DOHH2 (cell line): ENCODE measurements at regions not wholly inside any gene's neighbourhood (a gene's known extent, or its start where the extent isn't known, plus 50 kb on each side); places are given as distances from the start of the nearest gene placed in this dataset.

ENCODE experiments used
- CTCF ChIP-seq: fragments of 200-600 bp; sonication (generic); IDR thresholded peaks from one replicate; pipeline ENCODE4 v1.5.1; 2014; ENCODE audit warnings: antibody characterized with exemption, mild to moderate bottlenecking, low read depth, low read length; ENCODE audit not compliant: poor library complexity, severe bottlenecking
- EZH2phosphoT487 ChIP-seq: fragments of 200-600 bp; sonication (generic); IDR thresholded peaks from 2 replicates; pipeline ENCODE4 v1.6.1; 2017; ENCODE audit warnings: borderline replicate concordance, mild to moderate bottlenecking, antibody characterized with exemption, low read length, moderate library complexity, mixed read lengths

DNA sequence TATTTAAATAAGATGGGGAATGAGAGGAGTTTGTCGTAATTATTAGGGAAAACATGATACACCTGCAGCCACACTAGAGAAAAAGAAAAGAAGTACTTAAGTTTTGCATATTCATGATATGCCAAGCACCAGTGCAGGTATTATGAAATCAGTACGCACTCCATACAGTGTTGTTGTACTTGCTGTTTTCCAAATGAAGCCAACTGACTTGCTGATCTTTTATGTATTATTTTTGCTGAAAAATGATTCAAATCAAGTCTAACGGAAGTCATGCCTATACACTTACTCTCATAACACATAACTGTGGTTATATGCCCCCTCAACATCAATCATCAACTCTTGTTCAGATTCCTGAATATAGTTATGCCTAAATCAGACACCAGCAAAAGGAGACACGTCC is 584.9 kb upstream of the EYS start:
- no peak for TF ChIP-seq CTCF
- TF ChIP-seq EZH2phosphoT487: no peak
